NOMO-1 treated with DMSO at 0.1 percent for 48 hours (cell line): ENCODE measurements at regions not wholly inside any gene's neighbourhood (a gene's known extent, or its start where the extent isn't known, plus 50 kb on each side); places are given as distances from the start of the nearest gene placed in this dataset.

Experiments used
- DNase-seq: peaks from one replicate; lab custom pipeline; 2025; ENCODE audit not compliant: unreplicated experiment; lab: John Stamatoyannopoulos, UW

DNA sequence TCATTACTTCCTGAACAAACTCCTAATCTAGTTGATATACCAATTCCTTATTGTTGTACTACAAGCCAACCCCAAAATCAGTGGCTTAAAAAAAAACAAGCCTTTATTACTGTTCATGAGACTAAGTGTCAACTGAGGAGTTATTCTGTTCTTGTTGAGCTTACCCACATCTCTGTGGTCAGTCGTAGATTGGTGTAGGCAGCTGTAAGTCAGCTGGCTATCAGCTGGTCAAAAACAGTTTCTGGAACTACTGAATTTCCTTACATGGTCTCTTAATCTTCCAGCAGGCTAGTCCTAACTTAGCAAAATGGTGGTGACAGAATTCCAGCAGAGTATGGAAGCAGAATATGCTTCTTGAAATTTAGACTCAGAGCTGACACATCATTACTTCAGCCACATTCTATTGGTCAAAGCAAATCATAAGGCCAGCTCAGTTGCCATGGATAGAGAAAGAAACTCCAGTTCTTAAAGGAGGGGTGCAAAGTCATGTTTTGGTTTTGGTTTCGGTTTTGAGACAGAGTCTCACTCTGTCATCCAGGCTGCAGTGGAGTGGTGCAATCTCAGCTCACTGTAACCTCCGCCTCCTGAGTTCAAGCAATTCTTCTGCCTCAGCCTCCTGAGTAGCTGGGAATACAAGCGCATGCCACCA is 386.1 kb upstream of the MPDZ start:
- no peak for DNase-seq

DNA sequence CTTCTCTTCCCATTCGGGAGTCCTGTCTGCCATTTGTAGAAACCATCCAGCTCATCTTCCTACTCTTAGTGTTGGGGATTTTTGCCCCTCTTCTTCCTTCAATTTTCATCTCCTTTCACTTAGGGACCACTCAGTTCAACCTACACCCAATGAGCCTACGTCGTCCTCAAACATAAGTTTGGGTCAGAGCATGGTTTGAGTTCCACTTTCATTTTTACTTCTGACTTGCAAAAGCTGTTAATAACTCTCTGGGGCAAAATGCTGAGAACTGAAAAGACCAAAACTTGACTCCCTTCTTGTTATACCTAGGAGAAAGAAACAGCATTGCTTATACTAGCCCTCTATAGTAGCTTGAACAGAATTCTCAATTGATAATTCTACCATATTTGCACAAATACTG is 381.5 kb upstream of the MPDZ start:
- DNase-seq, result no peak

DNA sequence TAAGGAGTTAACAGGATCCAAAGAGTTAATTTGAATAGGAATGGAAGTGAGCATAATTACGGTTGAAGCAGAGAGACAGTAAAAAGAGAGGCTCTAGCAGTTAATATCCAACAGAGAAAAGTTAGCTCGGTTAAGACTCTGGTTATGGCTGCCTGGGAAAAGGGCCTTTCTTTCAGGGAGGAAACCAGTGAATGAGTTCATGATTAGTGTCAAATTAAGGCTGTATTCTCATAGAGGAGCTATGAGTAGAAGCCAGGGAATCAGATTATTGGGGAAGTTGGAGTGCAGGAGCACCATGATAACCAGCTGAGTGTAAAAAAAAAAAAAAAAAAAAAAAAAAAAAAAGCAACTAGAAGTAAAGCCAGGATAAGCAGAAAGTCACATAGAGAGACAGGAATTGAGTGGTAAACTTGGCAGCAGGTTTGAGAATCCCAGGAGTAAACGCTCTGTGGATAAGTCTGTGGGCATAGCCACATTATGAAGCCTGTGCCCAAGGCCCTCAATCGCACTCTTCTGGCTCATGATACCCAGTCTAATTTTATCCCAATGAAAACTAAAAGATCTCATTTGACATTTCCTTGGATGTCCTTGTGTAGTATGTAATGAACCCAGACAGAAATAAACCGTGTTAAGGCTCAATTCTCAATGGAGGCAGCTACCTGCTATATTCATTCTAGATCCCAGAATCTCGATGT is 372.6 kb upstream of the MPDZ start:
- DNase-seq, result no peak

DNA sequence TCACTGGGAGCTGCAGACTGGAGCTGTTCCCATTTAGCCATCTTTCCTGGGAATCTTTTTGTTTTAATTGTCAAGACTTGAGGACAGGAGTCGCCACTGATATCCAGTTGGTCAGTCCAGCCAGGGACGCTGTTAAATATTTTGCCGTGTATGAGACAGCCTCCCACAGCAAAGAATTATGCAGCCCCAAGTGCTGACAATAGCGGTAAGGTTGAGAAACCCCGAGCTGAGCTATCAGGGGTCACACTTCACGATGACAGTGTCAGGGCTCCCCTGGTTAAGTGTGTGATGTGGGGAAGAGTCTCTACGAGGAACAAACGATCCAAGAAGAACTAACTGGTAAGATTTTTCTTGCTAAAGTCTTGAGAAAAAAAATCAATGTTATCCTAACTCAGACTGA is 372.0 kb upstream of the MPDZ start:
- no peak for DNase-seq

DNA sequence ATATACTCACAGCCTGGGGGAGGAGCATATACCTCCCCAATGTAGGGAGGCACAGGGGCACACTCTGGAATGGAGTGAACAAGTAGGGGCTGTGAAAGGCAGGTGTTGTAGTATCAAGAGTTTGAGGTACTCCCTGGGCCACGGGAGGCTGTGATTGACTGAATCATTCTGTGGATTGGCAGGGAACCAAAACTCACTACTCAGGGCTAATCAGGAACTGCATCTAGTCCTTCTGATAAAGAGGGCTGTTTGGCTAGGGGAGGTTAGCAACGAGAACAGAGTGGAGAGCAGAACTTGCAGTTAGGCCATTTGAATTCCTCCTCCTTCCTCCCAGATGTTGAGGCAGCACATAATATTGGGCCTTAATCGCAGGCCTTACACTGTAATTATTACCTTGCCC is 369.2 kb upstream of the MPDZ start:
- no peak for DNase-seq

DNA sequence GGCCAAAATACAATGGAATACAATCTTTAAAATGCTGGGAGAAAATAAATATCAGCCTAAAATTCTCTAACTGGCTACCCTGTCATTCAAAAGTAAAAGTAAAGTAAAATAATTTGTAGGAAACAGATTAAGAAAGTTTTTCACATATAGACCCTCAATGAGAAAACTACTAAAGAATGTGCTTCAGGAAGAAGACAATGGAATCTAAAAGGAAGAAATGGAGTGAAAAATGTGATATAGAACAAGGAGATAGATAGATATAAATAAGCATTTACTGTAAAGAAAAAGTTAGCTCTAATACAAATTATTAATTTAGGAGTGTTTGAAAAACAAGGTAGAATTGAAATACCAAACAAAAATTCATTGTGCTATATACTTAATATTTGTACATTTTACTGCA is 368.6 kb upstream of the MPDZ start:
- DNase-seq, result no peak

DNA sequence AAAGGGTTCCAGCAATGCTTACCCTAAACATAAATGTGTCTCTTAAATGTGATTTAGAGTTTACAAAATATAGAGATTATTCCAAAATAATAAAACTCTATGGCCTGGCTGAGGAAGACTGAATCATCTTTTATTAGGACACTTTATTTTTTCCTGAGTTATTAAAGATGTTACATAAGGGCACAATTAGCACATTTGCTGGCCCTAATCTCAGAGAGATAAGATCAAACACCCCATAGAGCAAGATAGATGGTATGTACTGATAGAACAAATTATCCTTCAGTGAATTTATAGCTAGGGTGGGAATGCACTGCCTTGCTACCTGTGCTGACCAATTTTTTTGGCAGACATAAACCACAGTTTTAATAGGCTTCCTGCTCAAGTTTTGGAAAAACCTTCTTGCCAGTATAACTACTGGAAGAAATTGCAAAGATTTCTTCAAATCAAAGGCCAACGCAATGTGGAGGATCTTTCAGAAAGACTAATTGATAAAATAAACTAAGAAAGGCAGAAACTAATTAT is 367.1 kb upstream of the MPDZ start:
- no peak for DNase-seq

DNA sequence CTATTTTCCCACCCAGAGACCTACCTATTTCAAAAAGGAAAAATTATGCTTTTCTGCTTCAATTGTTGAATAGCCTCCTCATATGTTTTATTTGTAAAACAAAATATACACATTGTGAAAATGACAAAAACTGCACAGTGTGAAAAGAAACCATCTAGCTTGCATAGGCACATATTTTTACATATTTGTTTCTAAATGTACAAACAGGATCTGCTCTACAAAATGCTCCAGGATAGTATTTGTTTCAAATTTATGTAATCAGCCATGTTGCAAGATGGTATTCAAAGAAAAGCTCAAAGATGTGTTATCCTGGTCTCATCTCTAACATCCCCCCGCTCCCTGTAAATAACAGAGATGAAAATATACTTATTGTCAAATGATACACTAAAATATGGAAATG is 366.1 kb upstream of the MPDZ start:
- no peak for DNase-seq

DNA sequence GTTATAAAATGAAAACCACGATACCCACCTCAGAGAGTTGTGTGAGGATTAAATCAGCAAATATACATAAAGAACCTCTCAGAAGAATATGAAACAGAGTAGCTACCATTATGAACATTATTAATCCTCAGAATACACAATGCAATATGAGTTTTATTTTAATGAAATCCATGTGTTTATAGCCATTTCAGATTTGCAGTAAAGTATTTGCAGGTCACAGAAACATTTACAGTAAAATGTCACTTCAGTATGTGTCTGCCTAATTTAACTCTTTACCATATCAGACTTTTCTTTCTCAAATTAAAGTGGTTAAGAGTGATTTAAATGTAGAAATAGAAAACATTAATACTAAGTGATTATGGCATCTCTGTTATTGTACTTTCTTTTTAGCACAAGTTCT is 365.2 kb upstream of the MPDZ start:
- DNase-seq, result no peak

DNA sequence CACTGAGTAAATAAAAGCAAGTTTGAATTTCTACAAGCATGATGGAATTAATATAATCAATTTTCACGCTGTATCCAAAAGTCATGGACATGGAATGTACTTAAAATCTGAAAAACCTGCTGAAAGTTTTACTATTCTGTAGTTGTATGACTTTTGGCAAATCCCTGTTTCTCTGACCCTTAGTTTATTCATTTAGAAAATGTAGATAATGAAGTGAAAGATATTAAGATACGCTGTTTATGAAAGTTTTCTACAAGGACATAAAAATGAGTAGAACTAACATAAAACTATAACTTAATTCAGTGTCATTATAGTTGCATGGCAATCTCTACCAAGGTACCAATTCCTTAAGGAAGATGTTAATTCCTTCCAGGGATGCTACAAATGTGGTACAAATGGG is 363.2 kb upstream of the MPDZ start:
- DNase-seq, result no peak

DNA sequence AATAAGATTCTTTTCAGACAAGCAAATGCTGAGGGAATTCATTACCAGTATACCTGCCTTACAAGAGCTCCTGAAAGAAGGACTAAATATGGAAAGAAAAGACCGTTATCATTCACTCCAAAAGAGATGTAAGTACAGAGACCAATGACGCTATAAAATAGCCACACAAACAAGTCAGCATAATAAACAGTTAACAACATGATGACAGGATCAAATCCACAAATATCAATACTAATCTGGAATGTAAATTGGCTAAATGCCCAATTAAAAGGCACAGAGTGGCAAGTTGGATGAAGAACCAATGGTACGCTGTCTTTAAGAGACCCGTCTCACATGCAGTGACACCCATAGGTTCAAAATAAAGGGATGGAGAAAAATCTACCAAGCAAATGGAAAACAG is 349.6 kb upstream of the MPDZ start:
- DNase-seq, result no peak

DNA sequence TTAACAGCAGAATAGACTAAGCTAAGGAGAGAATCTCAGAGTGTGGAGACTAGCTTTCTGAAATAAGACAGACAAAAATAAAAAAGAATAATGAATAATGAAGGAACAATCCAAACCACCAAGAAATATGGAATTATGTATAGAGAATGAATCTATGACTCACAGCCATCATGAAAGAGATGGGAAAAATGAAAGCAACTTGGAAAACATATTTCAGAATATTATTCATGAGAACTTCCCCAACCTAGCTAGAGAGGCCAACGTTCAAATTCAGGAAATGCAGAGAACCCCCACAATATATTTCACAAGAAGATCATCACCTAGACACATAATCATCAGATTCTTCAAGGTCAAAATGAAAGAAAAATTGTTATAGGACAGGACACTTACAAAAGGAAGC is 349.0 kb upstream of the MPDZ start:
- no peak for DNase-seq

DNA sequence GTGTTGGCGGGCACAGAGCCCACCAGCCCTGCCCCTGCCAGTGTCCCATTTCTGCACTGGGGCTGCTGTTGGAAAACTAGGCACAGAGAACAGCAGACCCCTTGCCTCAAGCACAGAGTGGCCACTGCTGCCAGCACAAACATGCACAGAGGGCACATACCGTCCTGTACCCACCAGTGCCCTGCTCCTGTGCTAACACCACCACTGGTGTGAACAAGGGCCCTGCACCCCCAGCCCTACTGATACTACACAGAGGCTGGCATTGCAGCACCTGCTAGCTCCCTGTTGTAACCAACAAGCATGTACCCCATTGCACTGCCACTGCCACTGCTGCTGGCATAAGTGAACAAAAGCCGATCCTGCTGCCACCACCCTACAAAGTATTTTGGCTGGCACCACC is 348.0 kb upstream of the MPDZ start:
- DNase-seq, result no peak

DNA sequence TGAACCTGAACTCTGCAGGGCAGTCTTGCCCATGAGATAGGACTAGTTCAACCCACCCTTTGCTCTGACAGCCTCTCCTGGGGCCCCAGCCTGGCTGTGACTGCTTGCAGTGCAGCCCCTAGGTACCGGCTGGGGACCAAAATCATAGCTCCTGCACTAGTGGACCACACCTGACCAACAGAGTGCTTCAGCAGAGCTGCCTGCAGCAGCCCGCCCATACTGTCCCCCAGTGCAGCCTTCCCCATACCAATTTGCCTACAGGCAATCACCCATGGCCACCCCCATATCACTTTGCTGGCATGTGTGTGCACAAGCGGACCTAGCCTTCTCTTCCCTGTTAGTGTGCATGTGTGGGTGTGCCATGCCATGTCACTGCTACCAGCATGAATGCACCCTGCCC is 347.6 kb upstream of the MPDZ start:
- no peak for DNase-seq

DNA sequence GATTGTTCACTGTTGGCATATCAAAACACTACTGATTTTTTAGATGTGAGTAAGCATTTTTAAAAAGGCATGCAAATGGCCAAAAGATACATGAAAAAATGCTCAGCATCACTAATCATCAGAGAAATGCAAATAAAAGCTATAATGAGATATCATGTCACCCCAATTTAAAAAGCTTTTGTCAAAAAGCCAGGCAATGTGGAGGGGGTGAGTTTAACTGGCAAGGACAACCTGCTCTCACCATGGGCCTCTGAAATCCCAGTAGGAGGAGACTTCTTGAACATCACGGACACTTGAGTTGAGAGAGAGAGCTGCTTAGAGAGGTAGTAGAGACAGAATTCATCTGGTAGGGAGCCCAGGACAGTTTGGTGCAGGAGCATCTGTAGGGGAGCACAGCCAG is 347.1 kb upstream of the MPDZ start:
- no peak for DNase-seq

DNA sequence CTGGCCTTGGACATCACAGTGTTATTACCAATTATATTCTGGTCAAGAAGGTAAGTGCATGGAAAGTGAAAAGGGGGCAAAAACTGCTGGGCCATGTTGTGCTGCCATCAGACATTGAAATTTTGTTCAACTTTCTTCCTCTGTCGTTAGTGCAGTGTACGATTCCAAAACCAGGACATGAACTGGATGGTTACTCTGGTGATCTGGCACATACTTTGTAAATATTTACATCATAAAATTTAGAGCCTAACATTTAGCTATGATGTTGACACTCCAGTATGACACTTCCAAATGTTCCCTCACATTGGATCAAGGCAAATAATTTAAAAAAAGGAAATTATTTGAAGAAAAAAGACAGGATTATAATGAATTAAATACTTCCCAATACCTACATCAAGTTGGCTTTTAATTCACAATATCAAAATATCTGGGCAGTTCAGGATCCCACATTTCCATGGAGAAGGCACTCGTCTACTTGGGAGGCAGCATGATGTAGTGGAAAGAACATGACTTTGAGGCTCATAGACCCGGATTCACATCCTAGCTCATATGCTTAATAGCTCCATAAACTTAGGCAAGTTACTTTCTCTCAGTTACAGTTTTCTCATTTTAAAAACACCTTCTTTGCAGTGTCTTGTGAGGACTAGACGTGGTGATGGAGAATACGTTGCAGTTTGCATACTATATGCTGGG is 342.5 kb upstream of the MPDZ start:
- no peak for DNase-seq

DNA sequence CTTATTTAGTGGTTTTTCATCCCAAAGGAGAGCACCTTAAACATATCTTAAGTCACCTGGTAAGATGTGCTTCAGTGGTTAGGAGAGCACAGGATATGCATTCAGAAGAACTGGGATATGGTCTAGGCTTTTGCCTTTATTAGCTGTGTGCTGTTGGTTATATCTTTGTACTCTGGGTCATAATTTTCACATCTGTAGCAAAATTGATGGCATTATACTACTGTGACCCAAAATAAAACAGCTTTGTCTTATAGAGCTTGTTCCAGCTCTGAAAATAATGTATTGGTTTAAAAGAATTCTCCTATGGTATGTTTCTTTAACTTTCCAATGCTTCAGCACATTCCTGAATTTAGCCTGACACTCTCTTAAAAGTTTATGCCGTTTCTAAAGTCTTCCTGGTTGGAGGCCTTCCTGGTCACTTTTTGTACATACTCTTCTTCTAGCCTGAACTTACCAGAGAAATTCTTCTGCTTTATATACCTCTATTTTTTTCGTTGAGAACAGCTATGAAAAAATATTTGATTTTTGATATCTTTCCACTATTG is 337.1 kb upstream of the MPDZ start:
- no peak for DNase-seq

DNA sequence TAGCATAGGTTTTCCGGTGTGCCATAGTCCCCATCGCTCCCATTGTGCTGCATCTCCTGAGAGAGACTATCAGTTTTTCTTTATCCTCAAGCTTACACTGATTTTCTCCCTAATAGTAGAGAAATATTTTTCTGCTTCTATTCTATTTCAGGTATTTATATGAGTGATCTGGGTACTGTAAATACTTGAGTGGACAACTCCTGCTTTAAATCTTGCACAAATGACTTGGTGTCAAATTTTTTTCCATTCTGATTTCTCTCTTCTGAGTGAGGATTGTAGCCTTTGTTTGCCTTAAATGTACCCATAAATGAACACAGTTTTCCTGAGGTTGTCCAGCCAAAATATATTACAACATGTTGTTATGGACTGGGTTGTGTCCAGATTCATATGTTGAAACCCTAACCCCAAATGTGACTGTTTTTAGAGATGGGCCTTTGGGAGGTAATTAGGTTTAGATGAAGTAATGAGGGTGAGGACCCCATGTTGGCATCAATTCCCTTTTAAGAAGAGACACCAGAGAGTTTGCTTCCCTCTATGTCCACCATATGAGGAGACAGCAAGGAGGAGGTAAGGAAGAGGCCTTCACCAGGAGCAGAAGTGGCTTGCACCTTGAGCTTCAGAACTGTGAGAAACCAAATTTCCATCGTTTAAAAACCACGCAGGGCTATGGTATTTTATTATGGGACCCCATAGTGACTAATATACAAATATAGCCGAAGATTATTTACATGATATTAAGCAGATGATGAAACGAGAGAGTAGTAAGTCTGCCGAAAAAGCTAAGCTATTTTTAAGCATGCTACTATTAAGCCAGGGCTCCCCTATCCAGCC is 336.4 kb upstream of the MPDZ start:
- no peak for DNase-seq

DNA sequence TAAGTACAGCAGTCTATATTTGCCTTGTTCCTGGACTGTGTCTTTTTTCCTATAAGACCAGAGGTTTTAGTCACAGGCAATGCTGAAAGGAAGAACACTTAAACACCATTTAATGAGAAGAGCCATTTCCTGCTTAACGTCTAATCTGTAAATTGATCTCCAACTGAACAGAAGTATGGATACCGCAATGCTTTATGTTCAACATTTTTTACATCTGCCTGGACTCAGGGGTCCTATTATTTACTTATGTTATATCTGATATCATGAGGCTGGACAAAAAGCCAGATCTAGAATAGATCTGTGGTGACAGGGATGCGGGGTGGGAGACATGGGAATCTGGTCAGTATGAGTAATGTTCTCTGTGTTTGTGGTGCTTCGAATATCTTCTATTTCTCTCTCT is 334.6 kb upstream of the MPDZ start:
- no peak for DNase-seq

DNA sequence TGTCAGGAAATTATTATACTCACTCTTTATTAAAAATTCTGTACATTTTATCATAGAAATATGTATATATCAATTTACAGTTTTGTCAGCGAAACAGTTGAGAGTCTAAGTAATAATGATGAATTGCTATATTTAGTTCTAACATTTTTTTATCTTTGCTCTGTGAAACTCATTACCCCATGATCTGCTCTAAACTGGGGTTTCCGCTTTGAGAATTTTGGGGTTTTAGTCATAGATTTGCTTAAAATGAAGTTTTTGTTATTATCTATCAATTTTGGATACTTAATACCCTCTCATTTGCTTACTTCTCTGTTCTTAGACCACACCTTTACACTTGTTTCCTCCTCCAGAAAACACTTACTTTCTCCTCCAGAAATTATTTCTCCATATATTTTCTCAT is 333.8 kb upstream of the MPDZ start:
- DNase-seq, result no peak

DNA sequence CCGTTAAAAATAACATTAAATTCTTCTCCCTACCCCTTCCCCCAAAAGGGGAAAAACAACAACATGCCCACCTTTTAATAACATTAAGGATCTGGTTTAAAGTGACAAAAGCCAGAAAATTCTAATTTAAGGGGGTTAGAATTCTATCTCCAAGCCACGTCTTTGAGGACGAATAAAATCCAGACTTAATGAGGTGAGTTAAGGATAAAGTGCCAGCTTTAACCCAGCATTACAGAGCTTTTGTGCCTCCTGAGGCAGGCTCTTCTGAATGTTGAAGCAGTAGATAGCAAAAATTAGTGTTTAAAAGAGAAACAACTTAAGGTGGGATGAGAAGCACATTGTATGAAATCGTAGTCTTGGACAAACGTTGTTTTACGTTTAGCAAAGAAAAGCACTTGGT is 329.0 kb upstream of the MPDZ start:
- DNase-seq, result no peak
